ENCODE measurements at regions not wholly inside any gene's neighbourhood (a gene's known extent, or its start where the extent isn't known, plus 50 kb on each side); places are given as distances from the start of the nearest gene placed in this dataset.

DNA sequence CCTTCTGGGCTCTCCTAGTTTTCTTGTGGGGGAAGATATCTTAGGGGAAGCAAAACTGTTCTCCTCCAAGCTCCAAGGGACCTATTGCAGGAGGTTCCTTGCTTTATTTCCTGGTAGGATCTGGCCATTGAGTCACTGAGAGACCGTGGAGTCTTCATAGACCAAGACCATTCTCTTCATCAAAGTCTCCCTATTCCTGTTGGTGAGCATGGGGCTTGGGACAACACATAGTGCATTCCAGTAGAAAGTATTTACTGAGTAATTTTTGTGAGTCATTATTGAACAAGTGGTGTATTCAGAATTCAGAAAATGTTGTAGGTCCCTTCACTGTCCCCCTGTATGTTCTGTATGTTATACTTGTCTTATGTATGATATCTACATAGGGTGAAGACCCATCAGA, 133.6 kb downstream of the CDH26 start:
- no CpG with 5 or more reads among the region's 1 CpG for WGBS (ENCODE audit: insufficient coverage)
- Histone ChIP-seq H3K9me3 (ENCODE audit: control extremely low read depth in 1 of 5, control insufficient read depth in 4 of 5, insufficient read depth in 2 of 5, low read depth in 1 of 5, low read length in 4 of 5) (peaks cover 0 to 11% (median 3%) of the 10 kb centered on the region in 5 experiments), H3K27ac (ENCODE audit: insufficient read depth in 1 of 2, low read depth in 1 of 2, low read length in 2 of 2, poor library complexity in 1 of 2, severe bottlenecking in 2 of 2) (no peak overlapping the region), H3K27me3 (replicated peaks in 2 of 5; ENCODE audit: control insufficient read depth in 4 of 5, insufficient read depth in 5 of 5, low read length in 4 of 5) (peaks cover 0 to 16% (median 2%) of the 10 kb centered on the region in 5 experiments), H3K4me3 (ENCODE audit: control insufficient read depth in 1 of 7, extremely low read depth in 1 of 7, insufficient read depth in 4 of 7, low read depth in 2 of 7, low read length in 6 of 7) (no peak overlapping the region), H3K4me1 (ENCODE audit: control extremely low read depth in 1 of 4, control insufficient read depth in 4 of 4, insufficient read depth in 4 of 4, low read length in 3 of 4) (peaks cover 0 to 8% (median 0%) of the 10 kb centered on the region in 4 experiments), H3K36me3 (ENCODE audit: control insufficient read depth in 4 of 4, insufficient read depth in 4 of 4, low read length in 3 of 4) (no peaks in the 10 kb centered on the region)
- ChIA-PET POLR2A (no interaction called here), CTCF (no interaction called here)
- no peak for DNase-seq

DNA sequence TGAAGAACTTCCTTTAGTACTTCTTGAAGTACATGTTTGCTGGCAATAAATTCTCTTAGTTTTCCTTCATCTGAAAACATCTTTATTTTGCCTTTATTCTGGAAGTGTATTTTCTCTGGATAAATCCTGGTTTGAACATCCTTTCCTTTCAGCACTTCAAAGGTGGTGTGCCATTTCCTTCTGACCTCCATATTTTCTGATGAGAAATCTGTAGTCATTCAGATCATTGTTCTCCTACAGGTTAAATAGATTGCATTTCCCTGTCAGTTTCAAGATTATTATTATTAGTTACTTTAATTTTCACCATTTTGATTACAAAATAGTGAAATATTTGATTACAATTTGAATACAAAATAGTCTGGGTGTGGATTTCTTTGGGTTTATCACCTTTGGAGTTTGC, 134.5 kb downstream of the CDH26 start:
- Histone ChIP-seq H3K9me3 (ENCODE audit: control extremely low read depth in 1 of 5, control insufficient read depth in 4 of 5, insufficient read depth in 2 of 5, low read depth in 1 of 5, low read length in 4 of 5) (peaks cover 0 to 12% (median 3%) of the 10 kb centered on the region in 5 experiments), H3K4me1 (ENCODE audit: control extremely low read depth in 1 of 4, control insufficient read depth in 4 of 4, insufficient read depth in 4 of 4, low read length in 3 of 4) (peaks cover 0 to 7% (median 1%) of the 10 kb centered on the region in 4 experiments), H3K36me3 (ENCODE audit: control insufficient read depth in 4 of 4, insufficient read depth in 4 of 4, low read length in 3 of 4) (no peaks in the 10 kb centered on the region), H3K27ac (ENCODE audit: insufficient read depth in 1 of 2, low read depth in 1 of 2, low read length in 2 of 2, poor library complexity in 1 of 2, severe bottlenecking in 2 of 2) (no peak overlapping the region), H3K4me3 (ENCODE audit: control insufficient read depth in 1 of 7, extremely low read depth in 1 of 7, insufficient read depth in 4 of 7, low read depth in 2 of 7, low read length in 6 of 7) (no peak overlapping the region), H3K27me3 (replicated peaks in 2 of 5; ENCODE audit: control insufficient read depth in 4 of 5, insufficient read depth in 5 of 5, low read length in 4 of 5) (peaks cover 0 to 11% (median 0%) of the 10 kb centered on the region in 5 experiments)
- POLR2A ChIA-PET = no interaction called here
- DNase-seq = peak in 1 of 3 donors; percentile 30
- CTCF ChIA-PET = no interaction called here

GRCh38 chr20:60095456-60095855, 137.2 kb downstream of the CDH26 start:
- POLR2A ChIA-PET = no interaction called here
- no peak for DNase-seq
- Histone ChIP-seq H3K36me3 (ENCODE audit: control insufficient read depth in 4 of 4, insufficient read depth in 4 of 4, low read length in 3 of 4) (no peaks in the 10 kb centered on the region), H3K27ac (ENCODE audit: insufficient read depth in 1 of 2, low read depth in 1 of 2, low read length in 2 of 2, poor library complexity in 1 of 2, severe bottlenecking in 2 of 2) (no peak overlapping the region), H3K27me3 (replicated peaks in 2 of 5; ENCODE audit: control insufficient read depth in 4 of 5, insufficient read depth in 5 of 5, low read length in 4 of 5) (no peaks in the 10 kb centered on the region), H3K4me3 (ENCODE audit: control insufficient read depth in 1 of 7, extremely low read depth in 1 of 7, insufficient read depth in 4 of 7, low read depth in 2 of 7, low read length in 6 of 7) (no peak overlapping the region), H3K9me3 (ENCODE audit: control extremely low read depth in 1 of 5, control insufficient read depth in 4 of 5, insufficient read depth in 2 of 5, low read depth in 1 of 5, low read length in 4 of 5) (peaks cover 2 to 18% (median 5%) of the 10 kb centered on the region in 5 experiments), H3K4me1 (ENCODE audit: control extremely low read depth in 1 of 4, control insufficient read depth in 4 of 4, insufficient read depth in 4 of 4, low read length in 3 of 4) (peaks cover 0 to 8% (median under 1%) of the 10 kb centered on the region in 4 experiments)
- CTCF ChIA-PET = interaction anchor here (1.3 kb wide), 1 partner anchor 13 kb away, joined by 3 read pairs; no protein-coding TSS in a partner anchor
- WGBS (ENCODE audit: insufficient coverage) = 97% methylated on average over 5 of the region's 5 CpGs

DNA sequence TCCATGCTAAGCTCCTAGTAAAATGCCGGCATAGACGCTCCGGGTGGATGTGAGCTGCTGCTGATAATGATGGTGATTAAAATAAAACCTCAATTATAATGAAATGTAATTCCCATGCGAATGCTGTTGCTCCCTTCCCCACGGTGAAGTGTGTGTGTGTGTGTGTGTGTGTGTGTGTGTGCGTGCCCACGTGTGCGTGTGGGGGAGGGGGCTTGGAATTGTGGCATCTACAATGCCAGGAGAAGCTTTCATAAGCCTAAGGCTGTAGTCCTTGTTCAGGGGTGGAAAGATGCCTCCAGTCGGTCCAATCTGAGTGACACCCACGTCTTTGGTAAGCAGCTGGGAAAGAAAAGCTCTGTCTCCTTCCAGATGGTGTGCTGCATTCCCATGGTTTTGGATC, 137.9 kb downstream of the CDH26 start:
- ChIA-PET CTCF (interaction anchor here (1.3 kb wide), 1 partner anchor 13 kb away, joined by 3 read pairs; no protein-coding TSS in a partner anchor), POLR2A (no interaction called here)
- H3K27me3 ChIP-seq (replicated peaks in 2 of 5; ENCODE audit: control insufficient read depth in 4 of 5, insufficient read depth in 5 of 5, low read length in 4 of 5) = no peaks in the 10 kb centered on the region
- no peak overlapping the region for H3K27ac ChIP-seq (ENCODE audit: insufficient read depth in 1 of 2, low read depth in 1 of 2, low read length in 2 of 2, poor library complexity in 1 of 2, severe bottlenecking in 2 of 2)
- no peak for DNase-seq
- peaks cover 2 to 18% (median 5%) of the 10 kb centered on the region in 5 experiments for H3K9me3 ChIP-seq (ENCODE audit: control extremely low read depth in 1 of 5, control insufficient read depth in 4 of 5, insufficient read depth in 2 of 5, low read depth in 1 of 5, low read length in 4 of 5)
- H3K4me1 ChIP-seq (ENCODE audit: control extremely low read depth in 1 of 4, control insufficient read depth in 4 of 4, insufficient read depth in 4 of 4, low read length in 3 of 4) = peaks cover 0 to 15% (median 4%) of the 10 kb centered on the region in 4 experiments
- H3K36me3 ChIP-seq (ENCODE audit: control insufficient read depth in 4 of 4, insufficient read depth in 4 of 4, low read length in 3 of 4) = no peaks in the 10 kb centered on the region
- no peak overlapping the region for H3K4me3 ChIP-seq (ENCODE audit: control insufficient read depth in 1 of 7, extremely low read depth in 1 of 7, insufficient read depth in 4 of 7, low read depth in 2 of 7, low read length in 6 of 7)
- 94% methylated on average over 2 of the region's 10 CpGs for WGBS (ENCODE audit: insufficient coverage)

- H3K36me3 ChIP-seq (ENCODE audit: control insufficient read depth in 4 of 4, insufficient read depth in 4 of 4, low read length in 3 of 4) = no peaks in the 10 kb centered on the region
- 81% methylated on average over 3 of the region's 4 CpGs for WGBS (ENCODE audit: insufficient coverage)
- H3K4me3 ChIP-seq (ENCODE audit: control insufficient read depth in 1 of 7, extremely low read depth in 1 of 7, insufficient read depth in 4 of 7, low read depth in 2 of 7, low read length in 6 of 7) = no peak overlapping the region
- H3K4me1 ChIP-seq (ENCODE audit: control extremely low read depth in 1 of 4, control insufficient read depth in 4 of 4, insufficient read depth in 4 of 4, low read length in 3 of 4) = peaks cover 0 to 19% (median 5%) of the 10 kb centered on the region in 4 experiments
- ChIA-PET CTCF (interaction anchor here (0.7 kb wide), 1 partner anchor 39 kb away, joined by 3 read pairs; no protein-coding TSS in a partner anchor), POLR2A (interaction anchor here (0.6 kb wide), 1 partner anchor 13 kb away, joined by 3 read pairs; no protein-coding TSS in a partner anchor)
- H3K27ac ChIP-seq (ENCODE audit: insufficient read depth in 1 of 2, low read depth in 1 of 2, low read length in 2 of 2, poor library complexity in 1 of 2, severe bottlenecking in 2 of 2) = no peak overlapping the region
- H3K27me3 ChIP-seq (replicated peaks in 2 of 5; ENCODE audit: control insufficient read depth in 4 of 5, insufficient read depth in 5 of 5, low read length in 4 of 5) = no peaks in the 10 kb centered on the region
- peaks cover 2 to 18% (median 4%) of the 10 kb centered on the region in 5 experiments for H3K9me3 ChIP-seq (ENCODE audit: control extremely low read depth in 1 of 5, control insufficient read depth in 4 of 5, insufficient read depth in 2 of 5, low read depth in 1 of 5, low read length in 4 of 5)
- DNase-seq = peak in 2 of 3 donors; percentile 47 to 52
Measured at GRCh38 chr20:60097285-60097684, 139.1 kb downstream of the CDH26 start.

- CTCF ChIA-PET = interaction anchor here (0.7 to 1.1 kb wide), 2 partner anchors 23 to 27 kb away, joined by 3 read pairs; no protein-coding TSS in a partner anchor
- H3K9me3 ChIP-seq (ENCODE audit: control extremely low read depth in 1 of 5, control insufficient read depth in 4 of 5, insufficient read depth in 2 of 5, low read depth in 1 of 5, low read length in 4 of 5) = peaks cover 0 to 6% (median 2%) of the 10 kb centered on the region in 5 experiments
- 82% methylated on average over 5 of the region's 5 CpGs for WGBS (ENCODE audit: insufficient coverage)
- peaks cover 0 to 19% (median 5%) of the 10 kb centered on the region in 4 experiments for H3K4me1 ChIP-seq (ENCODE audit: control extremely low read depth in 1 of 4, control insufficient read depth in 4 of 4, insufficient read depth in 4 of 4, low read length in 3 of 4)
- no peak overlapping the region for H3K4me3 ChIP-seq (ENCODE audit: control insufficient read depth in 1 of 7, extremely low read depth in 1 of 7, insufficient read depth in 4 of 7, low read depth in 2 of 7, low read length in 6 of 7)
- no peak for DNase-seq
- POLR2A ChIA-PET = no interaction called here
- no peaks in the 10 kb centered on the region for H3K27me3 ChIP-seq (replicated peaks in 2 of 5; ENCODE audit: control insufficient read depth in 4 of 5, insufficient read depth in 5 of 5, low read length in 4 of 5)
- no peaks in the 10 kb centered on the region for H3K36me3 ChIP-seq (ENCODE audit: control insufficient read depth in 4 of 4, insufficient read depth in 4 of 4, low read length in 3 of 4)
- H3K27ac ChIP-seq (ENCODE audit: insufficient read depth in 1 of 2, low read depth in 1 of 2, low read length in 2 of 2, poor library complexity in 1 of 2, severe bottlenecking in 2 of 2) = no peak overlapping the region
Measured at GRCh38 chr20:60100780-60101179, 142.6 kb downstream of the CDH26 start.

DNA sequence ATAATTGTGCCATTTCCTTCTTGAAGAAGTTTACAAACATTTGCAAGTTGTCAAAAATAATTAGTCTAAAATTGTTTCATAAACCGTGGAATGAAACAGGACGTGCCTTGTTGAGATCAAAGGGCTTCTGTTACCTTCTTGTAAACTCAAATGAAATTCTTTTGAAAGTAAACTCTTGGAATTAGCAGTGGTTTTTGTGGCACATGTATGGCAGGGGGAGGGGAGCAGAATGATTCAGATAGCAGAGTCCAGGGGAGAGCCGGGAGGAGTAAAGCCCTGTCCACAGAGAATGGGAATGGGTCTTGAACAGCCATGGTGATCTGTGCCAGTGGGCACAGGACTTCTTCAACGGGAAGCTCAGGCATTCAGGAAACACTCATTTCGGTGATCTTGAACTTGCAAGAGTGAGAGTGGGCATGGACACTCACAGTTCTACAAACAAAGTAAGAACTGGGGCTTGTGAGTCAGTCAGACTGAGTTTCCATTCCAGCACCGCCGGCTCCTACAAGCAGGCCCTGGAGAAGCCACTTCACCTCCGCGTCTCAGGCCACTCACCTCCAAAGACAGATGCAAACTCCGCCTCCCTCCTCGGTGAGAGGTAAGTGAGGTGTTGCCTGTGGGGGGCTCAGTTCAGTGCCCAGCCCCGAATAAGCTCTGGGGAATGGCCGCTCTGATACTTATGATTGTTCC, 143.1 kb downstream of the CDH26 start:
- Histone ChIP-seq H3K27me3 (replicated peaks in 2 of 5; ENCODE audit: control insufficient read depth in 4 of 5, insufficient read depth in 5 of 5, low read length in 4 of 5) (no peaks in the 10 kb centered on the region), H3K36me3 (ENCODE audit: control insufficient read depth in 4 of 4, insufficient read depth in 4 of 4, low read length in 3 of 4) (no peaks in the 10 kb centered on the region), H3K27ac (ENCODE audit: insufficient read depth in 1 of 2, low read depth in 1 of 2, low read length in 2 of 2, poor library complexity in 1 of 2, severe bottlenecking in 2 of 2) (no peak overlapping the region), H3K4me1 (ENCODE audit: control extremely low read depth in 1 of 4, control insufficient read depth in 4 of 4, insufficient read depth in 4 of 4, low read length in 3 of 4) (peaks cover 0 to 19% (median 5%) of the 10 kb centered on the region in 4 experiments), H3K9me3 (ENCODE audit: control extremely low read depth in 1 of 5, control insufficient read depth in 4 of 5, insufficient read depth in 2 of 5, low read depth in 1 of 5, low read length in 4 of 5) (peaks cover 0 to 6% (median 2%) of the 10 kb centered on the region in 5 experiments), H3K4me3 (ENCODE audit: control insufficient read depth in 1 of 7, extremely low read depth in 1 of 7, insufficient read depth in 4 of 7, low read depth in 2 of 7, low read length in 6 of 7) (no peak overlapping the region)
- ChIA-PET POLR2A (no interaction called here), CTCF (interaction anchor here (1.1 kb wide), 1 partner anchor 27 kb away, joined by 3 read pairs; no protein-coding TSS in a partner anchor)
- no peak for DNase-seq
- WGBS (ENCODE audit: insufficient coverage) = 93% methylated on average over 11 of the region's 13 CpGs

Data from common myeloid progenitor, CD34-positive (primary cell).